ENCODE measurements at regions not wholly inside any gene's neighbourhood (a gene's known extent, or its start where the extent isn't known, plus 50 kb on each side); places are given as distances from the start of the nearest gene placed in this dataset.

DNA sequence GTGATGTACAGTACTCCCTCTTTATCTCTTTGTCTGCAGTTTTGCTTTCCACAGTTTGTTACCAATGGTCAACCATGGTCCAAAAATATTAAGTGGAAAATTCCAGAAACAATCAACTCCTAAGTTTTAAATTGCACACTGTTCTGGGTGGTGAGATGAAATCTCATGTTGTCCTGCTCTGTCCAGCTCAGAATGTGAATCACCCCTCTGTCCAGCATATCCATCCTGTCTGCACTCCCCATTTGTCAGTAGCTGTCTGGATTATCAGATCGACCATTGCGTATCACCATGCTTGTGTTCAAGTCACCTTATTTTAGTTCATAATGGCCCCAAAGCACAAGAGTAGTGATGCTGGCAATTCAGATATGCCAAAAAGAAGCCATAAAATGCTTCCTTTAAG, 118.2 kb upstream of the PDE4B start:
- TF ChIP-seq CTCF (IDR thresholded peaks at IDR 0.05; ENCODE audit: poor library complexity) (no peak), EZH2 (IDR thresholded peaks at IDR 0.05; ENCODE audit: borderline replicate concordance) (no peak)

Measured in hepatocyte (in vitro differentiated cells).